Sigmoid colon (tissue), 6 donors: ENCODE measurements at regions not wholly inside any gene's neighbourhood (a gene's known extent, or its start where the extent isn't known, plus 50 kb on each side); places are given as distances from the start of the nearest gene placed in this dataset.

ENCODE experiments used
- DNase-seq: peaks from one replicate; pipeline ENCODE4 v3.0.0-alpha.2; 2019
- H3K27ac ChIP-seq, 4 donors: fragments of 200-600 bp; sonication (generic); one replicate each; pipeline ENCODE4 v1.5.1; 2016 to 2019; ENCODE audit warnings: mild to moderate bottlenecking in 1 of 4
- H3K27me3 ChIP-seq, 3 donors: fragments of 200-600 bp; sonication (generic); one replicate each; pipeline ENCODE4 v1.5.1; 2019; ENCODE audit warnings: mild to moderate bottlenecking in 1 of 3
- H3K36me3 ChIP-seq, 4 donors: fragments of 200-600 bp; sonication (generic); one replicate each; pipeline ENCODE4 v1.5.1; 2016 to 2019
- H3K4me1 ChIP-seq, 4 donors: fragments of 200-600 bp; sonication (generic); one replicate each; pipeline ENCODE4 v1.5.1; 2017 to 2019
- H3K4me3 ChIP-seq, 4 donors: fragments of 200-600 bp; sonication (generic); one replicate each; pipeline ENCODE4 v1.5.1; 2017 to 2019; ENCODE audit warnings: mild to moderate bottlenecking in 2 of 4, moderate library complexity in 1 of 4
- H3K9me3 ChIP-seq, 4 donors: fragments of 200-600 bp in 3 of 4; sonication (generic) in 3 of 4; one replicate each; pipeline versions ENCODE4 v1.5.1 to v1.6.1; 2013 to 2019
- EP300 ChIP-seq, 4 donors: sonication (generic); formaldehyde crosslinking; IDR thresholded peaks; one replicate each; pipeline ENCODE4 v1.6.1; 2017; ENCODE audit warnings: antibody characterized with exemption in 4 of 4
- POLR2A ChIP-seq, 2 donors: fragments of 450-650 bp; IDR thresholded peaks; one replicate each; pipeline ENCODE4 v1.6.1; 2016; ENCODE audit warnings: antibody characterized with exemption in 2 of 2, mild to moderate bottlenecking in 2 of 2, moderate library complexity in 2 of 2
- POLR2AphosphoS5 ChIP-seq, 4 donors: sonication (generic); formaldehyde crosslinking; IDR thresholded peaks; one replicate each; pipeline ENCODE4 v1.6.1; 2017; ENCODE audit warnings: antibody characterized with exemption in 4 of 4
- WGBS, 2 donors: extraction: QIAGEN DNeasy Blood & Tissue Kit; methylation state at CpG; one replicate each; pipeline ENCODE4 v1.1.7; 2013; 5-methylcytosine and 5-hydroxymethylcytosine counted together
- intact Hi-C: fragments of 100-400 bp; cut with DNase I; formaldehyde crosslinking; loops from one replicate; pipeline ENCODE4 v1.15.1; 2023
- TF ChIP-seq, protein P1 (sequence below), 4 experiments: fragments of 450-650 bp in 3 of 4; fragments of 200-600 bp in 1 of 4; IDR thresholded peaks; one replicate each; pipeline ENCODE4 v1.5.1; 2016 to 2019; ENCODE audit warnings: antibody characterized with exemption in 4 of 4, mild to moderate bottlenecking in 3 of 4, moderate library complexity in 2 of 4
- donor health status: healthy with polysubstance abuse.
- donor health status: healthy.

DNA sequence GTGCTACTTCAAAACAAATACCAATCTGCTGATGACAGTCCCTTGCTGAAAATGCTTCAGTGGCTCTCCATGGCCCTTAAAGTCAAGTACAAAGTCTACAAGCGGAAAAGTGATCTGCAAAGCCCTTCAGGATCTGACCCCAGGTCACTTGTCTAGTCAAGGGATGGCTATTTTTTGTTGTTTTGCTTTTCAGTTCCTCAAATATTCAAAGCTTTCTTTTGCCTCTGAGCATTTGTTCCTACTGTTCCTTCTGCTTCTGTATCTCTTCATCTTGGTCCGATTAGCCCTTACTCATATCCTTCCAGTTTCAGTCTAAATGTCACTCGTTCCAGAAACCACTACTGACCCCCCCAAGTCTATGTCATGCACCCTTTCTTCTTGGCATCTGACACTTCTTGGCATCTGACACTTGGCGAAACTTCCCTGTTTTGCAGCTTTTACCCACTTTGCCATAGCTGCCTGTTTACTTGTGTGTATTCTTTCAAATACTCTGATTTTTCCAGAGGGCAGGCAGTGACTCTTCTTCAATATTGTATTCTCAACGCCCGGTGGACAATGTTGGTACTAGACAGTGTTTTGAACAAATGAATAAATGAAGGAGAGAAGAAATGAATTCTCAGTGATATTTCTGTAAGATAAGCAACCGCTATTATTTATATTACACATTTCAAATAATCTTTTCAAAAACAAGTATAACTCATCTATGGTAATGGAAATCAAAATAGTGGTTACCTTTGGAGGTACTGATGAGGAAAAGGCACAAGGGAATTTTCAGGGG, 175.9 kb upstream of the FN1 start:
- no peaks in the 10 kb centered on the region for H3K9me3 ChIP-seq
- intact Hi-C loops, result no loop called here
- no peak overlapping the region for H3K27ac ChIP-seq
- no peaks in the 10 kb centered on the region for H3K4me1 ChIP-seq
- WGBS, 2 donors, result 82 to 90% methylated on average over 7 of the region's 7 CpGs
- H3K4me3 ChIP-seq, result no peak overlapping the region
- H3K27me3 ChIP-seq, result no peaks in the 10 kb centered on the region
- no peak for TF ChIP-seq POLR2AphosphoS5 (IDR thresholded peaks at IDR 0.05)
- TF ChIP-seq POLR2A (IDR thresholded peaks at IDR 0.05), result no peak
- TF ChIP-seq EP300 (IDR thresholded peaks at IDR 0.05), result no peak
- TF ChIP-seq, protein P1, sequence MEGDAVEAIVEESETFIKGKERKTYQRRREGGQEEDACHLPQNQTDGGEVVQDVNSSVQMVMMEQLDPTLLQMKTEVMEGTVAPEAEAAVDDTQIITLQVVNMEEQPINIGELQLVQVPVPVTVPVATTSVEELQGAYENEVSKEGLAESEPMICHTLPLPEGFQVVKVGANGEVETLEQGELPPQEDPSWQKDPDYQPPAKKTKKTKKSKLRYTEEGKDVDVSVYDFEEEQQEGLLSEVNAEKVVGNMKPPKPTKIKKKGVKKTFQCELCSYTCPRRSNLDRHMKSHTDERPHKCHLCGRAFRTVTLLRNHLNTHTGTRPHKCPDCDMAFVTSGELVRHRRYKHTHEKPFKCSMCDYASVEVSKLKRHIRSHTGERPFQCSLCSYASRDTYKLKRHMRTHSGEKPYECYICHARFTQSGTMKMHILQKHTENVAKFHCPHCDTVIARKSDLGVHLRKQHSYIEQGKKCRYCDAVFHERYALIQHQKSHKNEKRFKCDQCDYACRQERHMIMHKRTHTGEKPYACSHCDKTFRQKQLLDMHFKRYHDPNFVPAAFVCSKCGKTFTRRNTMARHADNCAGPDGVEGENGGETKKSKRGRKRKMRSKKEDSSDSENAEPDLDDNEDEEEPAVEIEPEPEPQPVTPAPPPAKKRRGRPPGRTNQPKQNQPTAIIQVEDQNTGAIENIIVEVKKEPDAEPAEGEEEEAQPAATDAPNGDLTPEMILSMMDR (IDR thresholded peaks at IDR 0.05), result no peak
- no peaks in the 10 kb centered on the region for H3K36me3 ChIP-seq
- no peak for DNase-seq

DNA sequence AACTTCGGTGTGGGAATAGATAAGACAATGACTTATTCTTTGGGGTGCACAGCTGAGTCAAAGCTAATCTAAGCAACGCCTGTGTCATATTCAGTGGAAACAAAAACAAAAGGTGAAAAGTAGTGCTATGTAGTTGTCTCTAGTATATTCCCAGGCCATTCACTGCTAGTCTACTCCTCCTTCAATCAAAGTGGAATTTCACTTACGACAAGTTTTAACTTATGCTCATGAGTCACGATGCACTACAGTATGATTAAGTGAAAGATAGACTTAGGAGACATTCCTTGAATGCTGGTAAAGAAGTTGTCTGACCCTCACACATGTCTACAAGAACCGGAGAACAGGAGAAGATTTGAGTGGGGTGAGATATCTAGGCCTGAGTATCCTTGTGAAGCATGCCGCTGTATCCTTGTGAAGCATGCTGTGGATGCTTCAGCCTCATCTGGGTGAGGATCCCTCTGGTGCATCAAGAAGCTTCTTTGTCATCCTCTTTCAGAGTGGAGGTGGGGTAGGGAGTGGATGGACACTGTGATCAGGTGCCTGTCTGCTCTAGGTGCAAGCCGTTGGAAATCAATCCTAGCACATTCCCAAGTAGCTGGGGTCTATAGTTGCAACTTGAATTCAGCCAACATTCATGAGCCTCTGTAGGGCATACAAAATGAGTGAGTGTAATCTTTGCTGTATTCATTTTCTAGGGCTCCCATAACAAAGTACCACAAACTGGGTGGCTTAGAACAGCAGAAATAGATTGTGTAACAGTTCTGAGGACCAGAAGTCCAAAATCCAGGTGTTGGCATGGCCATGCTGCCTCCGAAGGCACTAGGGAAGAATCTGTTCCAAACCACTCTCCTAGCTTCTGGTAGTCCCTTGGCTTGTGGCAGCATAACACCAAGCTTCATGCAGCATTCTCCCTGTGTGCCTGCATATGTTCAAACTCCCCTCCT, 173.5 kb upstream of the FN1 start:
- Histone ChIP-seq H3K36me3 (no peaks in the 10 kb centered on the region), H3K4me3 (no peak overlapping the region), H3K27me3 (no peaks in the 10 kb centered on the region), H3K4me1 (no peaks in the 10 kb centered on the region), H3K27ac (no peak overlapping the region), H3K9me3 (no peaks in the 10 kb centered on the region)
- WGBS, 2 donors, result 95% methylated on average over 8 of the region's 8 CpGs
- intact Hi-C loops, result no loop called here
- TF ChIP-seq POLR2A (IDR thresholded peaks at IDR 0.05), result no peak
- no peak for TF ChIP-seq EP300 (IDR thresholded peaks at IDR 0.05)
- TF ChIP-seq POLR2AphosphoS5 (IDR thresholded peaks at IDR 0.05), result no peak
- TF ChIP-seq, protein P1 (IDR thresholded peaks at IDR 0.05), result no peak
- no peak for DNase-seq

DNA sequence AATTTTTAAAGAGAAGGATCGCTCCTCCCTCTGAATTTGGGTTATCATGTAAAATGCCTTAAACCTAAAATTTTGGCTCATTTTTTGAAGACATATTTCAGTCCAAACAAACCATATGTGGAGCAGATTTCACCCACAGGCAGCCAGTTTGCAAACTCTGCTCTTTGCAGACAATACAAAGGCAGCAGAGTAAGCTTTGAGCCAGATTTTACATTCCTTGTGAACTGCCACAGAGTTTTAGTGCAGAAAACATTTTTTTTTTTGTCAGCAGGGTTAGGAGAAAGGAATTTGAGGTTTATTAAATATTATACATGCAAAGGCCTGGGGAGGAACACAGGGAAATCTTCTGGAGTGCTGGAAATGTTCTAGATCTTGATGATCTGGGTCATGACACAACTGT, 171.9 kb upstream of the FN1 start:
- intact Hi-C loops, result no loop called here
- Histone ChIP-seq H3K27ac (no peak overlapping the region), H3K36me3 (no peaks in the 10 kb centered on the region), H3K9me3 (no peaks in the 10 kb centered on the region), H3K4me3 (no peak overlapping the region), H3K4me1 (no peaks in the 10 kb centered on the region), H3K27me3 (no peaks in the 10 kb centered on the region)
- WGBS, 2 donors, result 89 to 97% methylated on average over 1 of the region's 1 CpG
- no peak for TF ChIP-seq POLR2A (IDR thresholded peaks at IDR 0.05)
- no peak for TF ChIP-seq POLR2AphosphoS5 (IDR thresholded peaks at IDR 0.05)
- TF ChIP-seq, protein P1 (IDR thresholded peaks at IDR 0.05), result no peak
- TF ChIP-seq EP300 (IDR thresholded peaks at IDR 0.05), result no peak
- DNase-seq, result no peak

DNA sequence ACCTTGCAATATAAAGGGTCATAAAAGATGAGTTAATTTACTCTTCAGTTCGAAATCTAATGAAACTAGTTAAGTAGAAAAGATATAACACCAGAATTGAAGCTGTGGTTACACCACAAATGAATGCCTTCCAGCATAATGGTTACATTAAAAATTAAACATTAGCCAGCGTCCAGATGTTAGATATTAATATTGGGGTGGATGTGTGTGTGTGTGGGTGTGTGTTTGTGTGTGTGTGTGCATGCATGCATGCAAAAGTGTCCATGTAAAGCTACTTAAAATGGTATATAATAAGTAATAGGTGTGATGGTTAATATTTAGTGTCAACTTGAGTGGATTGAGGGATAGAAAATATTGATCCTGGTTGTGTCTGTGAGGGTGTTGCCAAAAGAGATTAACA, 170.4 kb upstream of the FN1 start:
- H3K4me1 ChIP-seq, result peaks cover 0 to 7% (median 0%) of the 10 kb centered on the region in 4 donors
- no peaks in the 10 kb centered on the region for H3K9me3 ChIP-seq
- no peaks in the 10 kb centered on the region for H3K36me3 ChIP-seq
- intact Hi-C loops, result no loop called here
- TF ChIP-seq POLR2A (IDR thresholded peaks at IDR 0.05) (no peak), EP300 (IDR thresholded peaks at IDR 0.05) (no peak), POLR2AphosphoS5 (IDR thresholded peaks at IDR 0.05) (no peak)
- TF ChIP-seq, protein P1 (IDR thresholded peaks at IDR 0.05), result no peak
- WGBS, 2 donors, result 48 to 72% methylated on average over 2 of the region's 2 CpGs
- no peak overlapping the region for H3K27ac ChIP-seq
- no peak overlapping the region for H3K4me3 ChIP-seq
- no peaks in the 10 kb centered on the region for H3K27me3 ChIP-seq
- DNase-seq, result no peak
